HepG2 (cell line): ENCODE measurements at regions not wholly inside any gene's neighbourhood (a gene's known extent, or its start where the extent isn't known, plus 50 kb on each side); places are given as distances from the start of the nearest gene placed in this dataset.

ENCODE experiments used
- FOXJ3 ChIP-seq: sonication (generic); formaldehyde crosslinking; IDR thresholded peaks from 2 replicates; pipeline ENCODE4 v1.4.0; 2020; ENCODE audit warnings: missing genetic modification reagents, mild to moderate bottlenecking, borderline replicate concordance
- SOX13 ChIP-seq, 3 experiments: fragments of 450-650 bp in 1 of 3; sonication (generic) in 1 of 3; formaldehyde crosslinking in 1 of 3; IDR thresholded peaks in 2 of 3; conservative IDR thresholded peaks in 1 of 3; 2 replicates each; pipeline versions ENCODE4 v1.5.0 to v1.6.1; 2016 to 2020; ENCODE audit warnings: antibody characterized with exemption in 1 of 3, mild to moderate bottlenecking in 1 of 3, missing compliant biosample characterization in 1 of 3, missing genetic modification reagents in 1 of 3, moderate library complexity in 1 of 3
- ZNF205 ChIP-seq: IDR thresholded peaks from 2 replicates; pipeline ENCODE4 v1.6.1; 2018; ENCODE audit warnings: missing biosample characterization, missing genetic modification reagents
- ZNF331 ChIP-seq: sonication (generic); formaldehyde crosslinking; IDR thresholded peaks from 2 replicates; pipeline ENCODE4 v1.4.0; 2020; ENCODE audit warnings: missing genetic modification reagents
- ZNF562 ChIP-seq: sonication (generic); formaldehyde crosslinking; IDR thresholded peaks from 2 replicates; pipeline ENCODE4 v1.8.0; 2022; ENCODE audit warnings: missing genetic modification reagents, borderline replicate concordance
- ZNF816 ChIP-seq: sonication (generic); formaldehyde crosslinking; IDR thresholded peaks from 2 replicates; pipeline ENCODE4 v1.8.0; 2022; ENCODE audit warnings: missing genetic modification reagents, mild to moderate bottlenecking, borderline replicate concordance
- TF ChIP-seq, protein P1 (sequence below): sonication (generic); formaldehyde crosslinking; IDR thresholded peaks from 2 replicates; pipeline ENCODE4 v1.8.1; 2023; ENCODE audit warnings: mild to moderate bottlenecking, missing genetic modification reagents
- TF ChIP-seq, protein P2 (sequence below): sonication (generic); formaldehyde crosslinking; IDR thresholded peaks from 2 replicates; pipeline ENCODE4 v1.5.0; 2020; ENCODE audit warnings: mild to moderate bottlenecking, missing genetic modification reagents
- TF ChIP-seq, protein P3 (sequence below): sonication (generic); formaldehyde crosslinking; IDR thresholded peaks from one replicate; pipeline ENCODE4 v1.5.1; 2020; ENCODE audit warnings: mild to moderate bottlenecking, missing genetic modification reagents; ENCODE audit errors: not compliant biosample characterization
- TF ChIP-seq, protein P4 (sequence below): sonication (generic); formaldehyde crosslinking; IDR thresholded peaks from 2 replicates; pipeline ENCODE4 v1.4.0; 2020; ENCODE audit warnings: missing genetic modification reagents
- TF ChIP-seq, protein P5 (sequence below): sonication (generic); formaldehyde crosslinking; IDR thresholded peaks from 2 replicates; pipeline ENCODE4 v1.5.0; 2020; ENCODE audit warnings: missing genetic modification reagents

DNA sequence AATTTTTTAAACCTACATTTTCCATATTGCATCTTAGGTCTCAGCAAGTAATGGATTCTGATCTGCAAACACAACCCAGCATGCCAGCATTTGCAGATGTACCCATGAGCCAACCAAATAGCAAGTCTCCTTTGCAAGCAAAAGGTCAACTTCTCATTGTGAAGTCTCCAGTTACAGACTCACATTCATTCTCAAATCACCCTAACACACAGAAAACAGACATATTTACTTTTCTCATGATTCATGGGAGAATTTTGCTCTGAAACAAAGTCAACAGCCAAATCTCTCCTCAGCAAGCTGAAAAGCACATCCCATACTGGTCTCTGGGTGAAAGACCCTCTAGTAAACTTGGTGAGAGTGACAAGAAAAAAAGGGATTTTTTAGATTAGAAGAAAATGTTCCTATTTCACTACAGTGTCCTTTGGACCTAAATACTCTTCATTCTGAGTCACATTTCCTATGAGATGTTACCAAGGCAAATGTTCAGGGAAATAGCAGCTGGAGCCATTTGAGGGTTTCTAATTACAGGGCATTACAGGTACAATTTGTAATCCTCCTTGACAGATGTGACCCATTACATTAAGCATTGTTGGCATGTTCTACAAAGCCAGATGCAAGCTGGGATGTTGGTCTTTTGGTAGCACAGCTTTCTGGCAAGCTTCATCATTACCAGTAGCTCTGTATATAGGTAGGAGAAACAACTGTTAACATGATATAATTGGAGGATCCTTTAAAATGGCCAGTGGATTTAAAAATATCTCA is 383.3 kb downstream of the SMARCA1 start (continued):
- TF ChIP-seq SOX13 (IDR thresholded peaks at IDR 0.05) (peak; percentile 32; the same call in 1 of the 2 replicates), SOX13 (CRISPR knock-in tag; conservative IDR thresholded peaks at IDR 0.05 in 1 of 2, IDR thresholded peaks at IDR 0.05 in 1 of 2) (peak in 1 of 2 experiments; percentile 72; a peak in 2 of 4 replicates), ZNF331 (0 out of 2 replicates have a peak, but pooled peaks have one; percentile 29), ZNF562 (CRISPR knock-in tag) (no peak), ZNF816 (CRISPR knock-in tag) (peak; percentile 53; the same call in 1 of the 2 replicates), ZNF205 (CRISPR knock-in tag) (0 out of 2 replicates have a peak, but pooled peaks have one; percentile 46), FOXJ3 (CRISPR knock-in tag) (peak; percentile 62; the same call in 1 of the 2 replicates)
- TF ChIP-seq, protein P1, sequence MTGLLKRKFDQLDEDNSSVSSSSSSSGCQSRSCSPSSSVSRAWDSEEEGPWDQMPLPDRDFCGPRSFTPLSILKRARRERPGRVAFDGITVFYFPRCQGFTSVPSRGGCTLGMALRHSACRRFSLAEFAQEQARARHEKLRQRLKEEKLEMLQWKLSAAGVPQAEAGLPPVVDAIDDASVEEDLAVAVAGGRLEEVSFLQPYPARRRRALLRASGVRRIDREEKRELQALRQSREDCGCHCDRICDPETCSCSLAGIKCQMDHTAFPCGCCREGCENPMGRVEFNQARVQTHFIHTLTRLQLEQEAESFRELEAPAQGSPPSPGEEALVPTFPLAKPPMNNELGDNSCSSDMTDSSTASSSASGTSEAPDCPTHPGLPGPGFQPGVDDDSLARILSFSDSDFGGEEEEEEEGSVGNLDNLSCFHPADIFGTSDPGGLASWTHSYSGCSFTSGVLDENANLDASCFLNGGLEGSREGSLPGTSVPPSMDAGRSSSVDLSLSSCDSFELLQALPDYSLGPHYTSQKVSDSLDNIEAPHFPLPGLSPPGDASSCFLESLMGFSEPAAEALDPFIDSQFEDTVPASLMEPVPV (CRISPR knock-in tag): no peak
- TF ChIP-seq, protein P2, sequence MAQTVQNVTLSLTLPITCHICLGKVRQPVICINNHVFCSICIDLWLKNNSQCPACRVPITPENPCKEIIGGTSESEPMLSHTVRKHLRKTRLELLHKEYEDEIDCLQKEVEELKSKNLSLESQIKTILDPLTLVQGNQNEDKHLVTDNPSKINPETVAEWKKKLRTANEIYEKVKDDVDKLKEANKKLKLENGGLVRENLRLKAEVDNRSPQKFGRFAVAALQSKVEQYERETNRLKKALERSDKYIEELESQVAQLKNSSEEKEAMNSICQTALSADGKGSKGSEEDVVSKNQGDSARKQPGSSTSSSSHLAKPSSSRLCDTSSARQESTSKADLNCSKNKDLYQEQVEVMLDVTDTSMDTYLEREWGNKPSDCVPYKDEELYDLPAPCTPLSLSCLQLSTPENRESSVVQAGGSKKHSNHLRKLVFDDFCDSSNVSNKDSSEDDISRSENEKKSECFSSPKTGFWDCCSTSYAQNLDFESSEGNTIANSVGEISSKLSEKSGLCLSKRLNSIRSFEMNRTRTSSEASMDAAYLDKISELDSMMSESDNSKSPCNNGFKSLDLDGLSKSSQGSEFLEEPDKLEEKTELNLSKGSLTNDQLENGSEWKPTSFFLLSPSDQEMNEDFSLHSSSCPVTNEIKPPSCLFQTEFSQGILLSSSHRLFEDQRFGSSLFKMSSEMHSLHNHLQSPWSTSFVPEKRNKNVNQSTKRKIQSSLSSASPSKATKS: no peak
- TF ChIP-seq, protein P3, sequence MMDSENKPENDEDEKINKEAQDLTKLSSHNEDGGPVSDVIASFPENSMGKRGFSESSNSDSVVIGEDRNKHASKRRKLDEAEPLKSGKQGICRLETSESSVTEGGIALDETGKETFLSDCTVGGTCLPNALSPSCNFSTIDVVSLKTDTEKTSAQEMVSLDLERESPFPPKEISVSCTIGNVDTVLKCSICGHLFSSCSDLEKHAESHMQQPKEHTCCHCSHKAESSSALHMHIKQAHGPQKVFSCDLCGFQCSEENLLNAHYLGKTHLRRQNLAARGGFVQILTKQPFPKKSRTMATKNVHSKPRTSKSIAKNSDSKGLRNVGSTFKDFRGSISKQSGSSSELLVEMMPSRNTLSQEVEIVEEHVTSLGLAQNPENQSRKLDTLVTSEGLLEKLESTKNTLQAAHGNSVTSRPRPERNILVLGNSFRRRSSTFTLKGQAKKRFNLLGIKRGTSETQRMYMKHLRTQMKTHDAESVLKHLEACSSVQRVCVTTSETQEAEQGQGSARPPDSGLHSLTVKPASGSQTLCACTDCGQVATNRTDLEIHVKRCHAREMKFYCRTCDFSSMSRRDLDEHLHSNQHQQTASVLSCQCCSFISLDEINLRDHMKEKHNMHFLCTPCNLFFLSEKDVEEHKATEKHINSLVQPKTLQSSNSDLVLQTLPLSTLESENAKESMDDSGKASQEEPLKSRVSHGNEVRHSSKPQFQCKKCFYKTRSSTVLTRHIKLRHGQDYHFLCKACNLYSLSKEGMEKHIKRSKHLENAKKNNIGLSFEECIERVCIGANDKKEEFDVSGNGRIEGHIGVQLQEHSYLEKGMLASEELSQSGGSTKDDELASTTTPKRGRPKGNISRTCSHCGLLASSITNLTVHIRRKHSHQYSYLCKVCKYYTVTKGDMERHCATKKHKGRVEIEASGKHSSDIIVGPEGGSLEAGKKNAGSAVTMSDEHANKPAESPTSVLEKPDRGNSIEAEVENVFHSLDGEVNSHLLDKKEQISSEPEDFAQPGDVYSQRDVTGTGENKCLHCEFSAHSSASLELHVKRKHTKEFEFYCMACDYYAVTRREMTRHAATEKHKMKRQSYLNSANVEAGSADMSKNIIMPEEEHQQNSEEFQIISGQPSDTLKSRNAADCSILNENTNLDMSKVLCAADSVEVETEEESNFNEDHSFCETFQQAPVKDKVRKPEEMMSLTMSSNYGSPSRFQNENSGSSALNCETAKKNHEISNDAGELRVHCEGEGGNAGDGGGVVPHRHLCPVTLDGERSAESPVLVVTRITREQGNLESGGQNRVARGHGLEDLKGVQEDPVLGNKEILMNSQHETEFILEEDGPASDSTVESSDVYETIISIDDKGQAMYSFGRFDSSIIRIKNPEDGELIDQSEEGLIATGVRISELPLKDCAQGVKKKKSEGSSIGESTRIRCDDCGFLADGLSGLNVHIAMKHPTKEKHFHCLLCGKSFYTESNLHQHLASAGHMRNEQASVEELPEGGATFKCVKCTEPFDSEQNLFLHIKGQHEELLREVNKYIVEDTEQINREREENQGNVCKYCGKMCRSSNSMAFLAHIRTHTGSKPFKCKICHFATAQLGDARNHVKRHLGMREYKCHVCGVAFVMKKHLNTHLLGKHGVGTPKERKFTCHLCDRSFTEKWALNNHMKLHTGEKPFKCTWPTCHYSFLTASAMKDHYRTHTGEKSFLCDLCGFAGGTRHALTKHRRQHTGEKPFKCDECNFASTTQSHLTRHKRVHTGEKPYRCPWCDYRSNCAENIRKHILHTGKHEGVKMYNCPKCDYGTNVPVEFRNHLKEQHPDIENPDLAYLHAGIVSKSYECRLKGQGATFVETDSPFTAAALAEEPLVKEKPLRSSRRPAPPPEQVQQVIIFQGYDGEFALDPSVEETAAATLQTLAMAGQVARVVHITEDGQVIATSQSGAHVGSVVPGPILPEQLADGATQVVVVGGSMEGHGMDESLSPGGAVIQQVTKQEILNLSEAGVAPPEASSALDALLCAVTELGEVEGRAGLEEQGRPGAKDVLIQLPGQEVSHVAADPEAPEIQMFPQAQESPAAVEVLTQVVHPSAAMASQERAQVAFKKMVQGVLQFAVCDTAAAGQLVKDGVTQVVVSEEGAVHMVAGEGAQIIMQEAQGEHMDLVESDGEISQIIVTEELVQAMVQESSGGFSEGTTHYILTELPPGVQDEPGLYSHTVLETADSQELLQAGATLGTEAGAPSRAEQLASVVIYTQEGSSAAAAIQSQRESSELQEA: no peak
- TF ChIP-seq, protein P4, sequence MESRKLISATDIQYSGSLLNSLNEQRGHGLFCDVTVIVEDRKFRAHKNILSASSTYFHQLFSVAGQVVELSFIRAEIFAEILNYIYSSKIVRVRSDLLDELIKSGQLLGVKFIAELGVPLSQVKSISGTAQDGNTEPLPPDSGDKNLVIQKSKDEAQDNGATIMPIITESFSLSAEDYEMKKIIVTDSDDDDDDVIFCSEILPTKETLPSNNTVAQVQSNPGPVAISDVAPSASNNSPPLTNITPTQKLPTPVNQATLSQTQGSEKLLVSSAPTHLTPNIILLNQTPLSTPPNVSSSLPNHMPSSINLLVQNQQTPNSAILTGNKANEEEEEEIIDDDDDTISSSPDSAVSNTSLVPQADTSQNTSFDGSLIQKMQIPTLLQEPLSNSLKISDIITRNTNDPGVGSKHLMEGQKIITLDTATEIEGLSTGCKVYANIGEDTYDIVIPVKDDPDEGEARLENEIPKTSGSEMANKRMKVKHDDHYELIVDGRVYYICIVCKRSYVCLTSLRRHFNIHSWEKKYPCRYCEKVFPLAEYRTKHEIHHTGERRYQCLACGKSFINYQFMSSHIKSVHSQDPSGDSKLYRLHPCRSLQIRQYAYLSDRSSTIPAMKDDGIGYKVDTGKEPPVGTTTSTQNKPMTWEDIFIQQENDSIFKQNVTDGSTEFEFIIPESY (CRISPR knock-in tag): no peak
- TF ChIP-seq, protein P5, sequence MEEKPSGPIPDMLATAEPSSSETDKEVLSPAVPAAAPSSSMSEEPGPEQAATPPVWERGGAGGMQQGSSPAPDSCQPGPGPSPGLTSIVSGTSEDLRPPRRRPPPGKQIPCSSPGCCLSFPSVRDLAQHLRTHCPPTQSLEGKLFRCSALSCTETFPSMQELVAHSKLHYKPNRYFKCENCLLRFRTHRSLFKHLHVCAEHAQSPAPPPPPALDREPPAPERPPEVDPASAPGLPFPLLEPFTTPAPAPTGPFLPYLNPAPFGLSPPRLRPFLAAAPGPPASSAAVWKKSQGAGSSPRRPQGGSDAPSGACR: peak; percentile 40; the same call in 1 of the 2 replicates
